H9 (cell line): ENCODE measurements at regions not wholly inside any gene's neighbourhood (a gene's known extent, or its start where the extent isn't known, plus 50 kb on each side); places are given as distances from the start of the nearest gene placed in this dataset.

Source experiments
- DNase-seq: peaks from one replicate; pipeline ENCODE4 v3.0.0-alpha.2; 2017
- H2AFZ ChIP-seq: one replicate; pipeline ENCODE4 v1.6.1; 2013; ENCODE audit warnings: mild to moderate bottlenecking, low read length, control low read depth, moderate library complexity
- H2AK5ac ChIP-seq: 2 replicates; pipeline ENCODE4 v1.6.1; 2013; ENCODE audit warnings: low read length, control low read depth, mixed read lengths; ENCODE audit not compliant: insufficient read length
- H2BK120ac ChIP-seq: one replicate; pipeline ENCODE4 v1.6.1; 2013; ENCODE audit warnings: low read depth, mild to moderate bottlenecking, low read length, control low read depth, inconsistent platforms; ENCODE audit not compliant: poor library complexity, severe bottlenecking
- H2BK12ac ChIP-seq: 2 replicates; pipeline ENCODE4 v1.6.1; 2013; ENCODE audit warnings: low read length, control low read depth, mixed read lengths, low read depth; ENCODE audit not compliant: insufficient read length
- H2BK15ac ChIP-seq: 2 replicates; pipeline ENCODE4 v1.6.1; 2013; ENCODE audit warnings: low read depth, low read length, control low read depth
- H2BK20ac ChIP-seq: one replicate; pipeline ENCODE4 v1.6.1; 2013; ENCODE audit warnings: low read depth, mild to moderate bottlenecking, low read length, control low read depth, inconsistent platforms; ENCODE audit not compliant: poor library complexity, severe bottlenecking
- H2BK5ac ChIP-seq: 2 replicates; pipeline ENCODE4 v1.6.1; 2013; ENCODE audit warnings: low read length, control low read depth, mixed read lengths; ENCODE audit not compliant: insufficient read length
- H3K14ac ChIP-seq: 2 replicates; pipeline ENCODE4 v1.6.1; 2013; ENCODE audit warnings: low read length, control low read depth; ENCODE audit not compliant: insufficient read depth
- H3K18ac ChIP-seq: 2 replicates; pipeline ENCODE4 v1.6.1; 2013; ENCODE audit warnings: low read depth, mild to moderate bottlenecking, mixed read lengths, low read length, control low read depth; ENCODE audit not compliant: insufficient read length
- H3K23ac ChIP-seq: 2 replicates; pipeline ENCODE4 v1.6.1; 2013; ENCODE audit warnings: low read length, control low read depth, mixed read lengths, low read depth; ENCODE audit not compliant: insufficient read length
- H3K23me2 ChIP-seq: 2 replicates; pipeline ENCODE4 v1.6.1; 2013; ENCODE audit warnings: low read depth, mild to moderate bottlenecking, mixed read lengths, low read length, control low read depth; ENCODE audit not compliant: insufficient read length, poor library complexity, severe bottlenecking
- H3K27ac ChIP-seq: 2 replicates; pipeline ENCODE4 v1.5.1; 2013; ENCODE audit warnings: low read length, control low read depth, mixed read lengths, low read depth; ENCODE audit not compliant: insufficient read length
- H3K27me3 ChIP-seq: 2 replicates; pipeline ENCODE4 v1.6.1; 2013; ENCODE audit warnings: low read length, control low read depth, inconsistent platforms; ENCODE audit not compliant: insufficient read depth
- H3K4ac ChIP-seq: 2 replicates; pipeline ENCODE4 v1.6.1; 2013; ENCODE audit warnings: low read depth, mild to moderate bottlenecking, control low read depth, inconsistent platforms, low read length, moderate library complexity
- H3K4me1 ChIP-seq: 2 replicates; pipeline ENCODE4 v1.6.1; 2013; ENCODE audit warnings: low read length, control low read depth, inconsistent platforms; ENCODE audit not compliant: insufficient read depth
- H3K4me2 ChIP-seq: 2 replicates; pipeline ENCODE4 v1.6.1; 2013; ENCODE audit warnings: low read length, control low read depth, mixed read lengths; ENCODE audit not compliant: insufficient read length, insufficient read depth
- H3K56ac ChIP-seq: 2 replicates; pipeline ENCODE4 v1.6.1; 2013; ENCODE audit warnings: low read depth, mild to moderate bottlenecking, mixed read lengths, low read length, control low read depth; ENCODE audit not compliant: insufficient read length
- H3K79me1 ChIP-seq: 2 replicates; pipeline ENCODE4 v1.6.1; 2013; ENCODE audit warnings: low read depth, mild to moderate bottlenecking, moderate library complexity, low read length, control low read depth, inconsistent platforms; ENCODE audit not compliant: insufficient read depth, poor library complexity, severe bottlenecking
- H3K79me2 ChIP-seq: 2 replicates; pipeline ENCODE4 v1.6.1; 2013; ENCODE audit warnings: low read length, control low read depth, inconsistent platforms; ENCODE audit not compliant: insufficient read depth
- H3K9ac ChIP-seq: 2 replicates; pipeline ENCODE4 v1.6.1; 2013; ENCODE audit warnings: low read length, control low read depth, mixed read lengths; ENCODE audit not compliant: insufficient read length; ENCODE audit errors: extremely low read depth
- H3K9me3 ChIP-seq: one replicate; pipeline ENCODE4 v1.6.1; 2013; ENCODE audit warnings: low read depth, low read length, inconsistent platforms; ENCODE audit not compliant: control insufficient read depth
- H3T11ph ChIP-seq: one replicate; pipeline ENCODE4 v1.6.1; 2013; ENCODE audit warnings: mild to moderate bottlenecking, low read length, control low read depth, inconsistent platforms
- H4K20me1 ChIP-seq: one replicate; pipeline ENCODE4 v1.6.1; 2013; ENCODE audit not compliant: control insufficient read depth, insufficient read length, insufficient read depth
- H4K5ac ChIP-seq: 2 replicates; pipeline ENCODE4 v1.6.1; 2013; ENCODE audit warnings: low read depth, mild to moderate bottlenecking, mixed read lengths, low read length, control low read depth; ENCODE audit not compliant: insufficient read length
- H4K8ac ChIP-seq: replicated peaks from 2 replicates; pipeline ENCODE4 v1.6.1; 2013; ENCODE audit warnings: low read length, control low read depth, mixed read lengths, low read depth; ENCODE audit not compliant: insufficient read length
- H4K91ac ChIP-seq: 2 replicates; pipeline ENCODE4 v1.6.1; 2013; ENCODE audit warnings: low read depth, mild to moderate bottlenecking, moderate library complexity, mixed read lengths, low read length, control low read depth; ENCODE audit not compliant: insufficient read length
- H3K27ac Mint-ChIP-seq, 3 experiments: 2 replicates in 2 of 3; 3 replicates in 1 of 3; pipeline ENCODE4 v1.8.0; 2020 to 2021; ENCODE audit warnings: mixed read lengths in 3 of 3, mild to moderate bottlenecking in 1 of 3, moderate library complexity in 1 of 3
- H3K27me3 Mint-ChIP-seq: 2 replicates; pipeline ENCODE4 v1.8.0; 2021; ENCODE audit warnings: low read depth, mild to moderate bottlenecking, moderate library complexity, mixed read lengths
- H3K36me3 Mint-ChIP-seq, 3 experiments: 2 replicates in 2 of 3; 3 replicates in 1 of 3; pipeline ENCODE4 v1.8.0; 2020 to 2021; ENCODE audit warnings: low read depth in 3 of 3, mixed read lengths in 3 of 3; ENCODE audit not compliant: insufficient read depth in 1 of 3
- H3K4me1 Mint-ChIP-seq, 2 experiments: 2 replicates each; pipeline ENCODE4 v1.8.0; 2020; ENCODE audit warnings: mixed read lengths in 2 of 2
- H3K4me3 Mint-ChIP-seq, 2 experiments: 2 replicates in 1 of 2; 3 replicates in 1 of 2; pipeline ENCODE4 v1.8.0; 2020 to 2021; ENCODE audit warnings: mild to moderate bottlenecking in 2 of 2, mixed read lengths in 2 of 2, moderate library complexity in 1 of 2
- H3K9me3 Mint-ChIP-seq, 2 experiments: 2 replicates in 1 of 2; 3 replicates in 1 of 2; pipeline ENCODE4 v1.8.0; 2020; ENCODE audit warnings: mild to moderate bottlenecking in 2 of 2, mixed read lengths in 2 of 2, moderate library complexity in 1 of 2
- WGBS: extraction: QIAGEN DNeasy Blood & Tissue Kit; methylation state at CpG from one replicate; pipeline ENCODE4 v1.1.7; 2013; ENCODE audit warnings: missing lambda C conversion rate, low lambda C conversion rate, mixed read lengths; ENCODE audit not compliant: insufficient read length; ENCODE audit errors: extremely low coverage; 5-methylcytosine and 5-hydroxymethylcytosine counted together
- TF ChIP-seq, protein P1 (sequence below): fragments of 200-600 bp; sonication (generic); conservative IDR thresholded peaks from 3 replicates; pipeline ENCODE4 v1.8.0; 2021; ENCODE audit warnings: antibody characterized with exemption, mild to moderate bottlenecking

DNA sequence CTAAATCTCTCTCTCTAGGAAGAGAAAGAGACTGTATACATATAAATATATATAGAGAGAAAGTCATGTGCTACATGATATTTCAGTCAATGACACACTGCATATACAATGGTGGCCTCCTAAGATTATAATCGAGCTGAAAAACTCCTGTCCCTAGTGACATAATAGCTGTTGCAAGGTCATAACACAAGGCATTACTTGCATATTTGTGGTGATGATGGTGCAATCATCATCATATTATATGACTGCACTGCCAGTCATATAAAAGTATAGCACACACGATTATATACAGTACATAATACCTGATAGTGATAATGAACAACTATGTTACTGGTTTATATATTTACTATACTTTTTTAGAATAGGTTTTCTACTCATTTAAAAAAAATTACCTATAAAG lies 316.7 kb downstream of the FGFR2 start:
- Histone ChIP-seq H3K27ac (no peak overlapping the region), H2AK5ac (no peak overlapping the region), H4K20me1 (no peaks in the 10 kb centered on the region), H4K8ac (no peak overlapping the region), H3K4ac (no peak overlapping the region), H4K91ac (no peak overlapping the region), H3K79me2 (no peaks in the 10 kb centered on the region), H3K4me1 (peaks cover 6% of the 10 kb centered on the region), H3K23me2 (no peaks in the 10 kb centered on the region), H2BK12ac (no peak overlapping the region), H3K4me2 (no peak overlapping the region), H3T11ph (no peak overlapping the region), H2BK5ac (no peak overlapping the region), H4K5ac (no peak overlapping the region), H2BK120ac (no peak overlapping the region), H3K56ac (no peak overlapping the region), H3K23ac (no peak overlapping the region), H2AFZ (no peak overlapping the region), H3K27me3 (no peaks in the 10 kb centered on the region), H2BK20ac (no peak overlapping the region), H3K14ac (no peak overlapping the region), H3K79me1 (no peaks in the 10 kb centered on the region), H3K18ac (no peak overlapping the region), H3K9me3 (no peaks in the 10 kb centered on the region), H3K9ac (no peak overlapping the region), H2BK15ac (no peak overlapping the region)
- H3K4me1 Mint-ChIP-seq = peaks cover 19 to 24% of the 10 kb centered on the region in 2 experiments
- H3K4me3 Mint-ChIP-seq = no peak overlapping the region
- H3K36me3 Mint-ChIP-seq = no peaks in the 10 kb centered on the region
- H3K9me3 Mint-ChIP-seq = peaks cover 2 to 7% of the 10 kb centered on the region in 2 experiments; a peak in 2 of 5 replicates
- TF ChIP-seq, protein P1, sequence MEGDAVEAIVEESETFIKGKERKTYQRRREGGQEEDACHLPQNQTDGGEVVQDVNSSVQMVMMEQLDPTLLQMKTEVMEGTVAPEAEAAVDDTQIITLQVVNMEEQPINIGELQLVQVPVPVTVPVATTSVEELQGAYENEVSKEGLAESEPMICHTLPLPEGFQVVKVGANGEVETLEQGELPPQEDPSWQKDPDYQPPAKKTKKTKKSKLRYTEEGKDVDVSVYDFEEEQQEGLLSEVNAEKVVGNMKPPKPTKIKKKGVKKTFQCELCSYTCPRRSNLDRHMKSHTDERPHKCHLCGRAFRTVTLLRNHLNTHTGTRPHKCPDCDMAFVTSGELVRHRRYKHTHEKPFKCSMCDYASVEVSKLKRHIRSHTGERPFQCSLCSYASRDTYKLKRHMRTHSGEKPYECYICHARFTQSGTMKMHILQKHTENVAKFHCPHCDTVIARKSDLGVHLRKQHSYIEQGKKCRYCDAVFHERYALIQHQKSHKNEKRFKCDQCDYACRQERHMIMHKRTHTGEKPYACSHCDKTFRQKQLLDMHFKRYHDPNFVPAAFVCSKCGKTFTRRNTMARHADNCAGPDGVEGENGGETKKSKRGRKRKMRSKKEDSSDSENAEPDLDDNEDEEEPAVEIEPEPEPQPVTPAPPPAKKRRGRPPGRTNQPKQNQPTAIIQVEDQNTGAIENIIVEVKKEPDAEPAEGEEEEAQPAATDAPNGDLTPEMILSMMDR = no peak
- no CpG with 5 or more reads among the region's 2 CpGs for WGBS
- no peak overlapping the region for H3K27ac Mint-ChIP-seq
- no peak for DNase-seq
- no peaks in the 10 kb centered on the region for H3K27me3 Mint-ChIP-seq
